ENCODE measurements at regions not wholly inside any gene's neighbourhood (a gene's known extent, or its start where the extent isn't known, plus 50 kb on each side); places are given as distances from the start of the nearest gene placed in this dataset.

DNA sequence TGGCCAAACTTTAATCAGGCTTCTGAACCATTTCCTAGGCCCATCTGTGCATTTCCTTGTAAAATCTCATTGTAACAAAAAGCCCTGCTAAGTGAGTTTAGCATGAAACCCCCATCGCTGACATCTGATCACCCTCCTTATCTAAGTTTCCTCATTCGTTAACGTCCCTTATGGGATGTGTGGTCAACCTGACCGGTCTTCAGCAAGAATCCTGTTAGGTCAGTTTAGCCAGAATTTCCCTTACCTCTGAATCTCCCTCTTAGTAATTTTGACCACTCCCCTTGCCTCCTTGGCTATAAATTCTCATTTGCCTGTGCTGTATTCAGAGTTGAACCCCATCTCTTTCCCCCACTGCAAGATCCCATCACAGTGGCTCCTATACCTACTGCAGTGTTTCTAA, 239.3 kb downstream of the RMST start:
- Mint-ChIP-seq H3K4me1 (no peaks in the 10 kb centered on the region), H3K4me3 (no peak overlapping the region), H3K9me3 (ENCODE audit: insufficient read depth) (no peaks in the 10 kb centered on the region), H3K27me3 (no peaks in the 10 kb centered on the region), H3K27ac (no peak overlapping the region)
- Histone ChIP-seq H3K9me3 (ENCODE audit: control extremely low read depth in 1 of 3, control insufficient read depth in 2 of 3, insufficient read depth in 1 of 3, low read length in 2 of 3) (peaks cover 0 to 3% (median 0%) of the 10 kb centered on the region in 3 donors), H3K4me3 (ENCODE audit: control extremely low read depth in 1 of 5, extremely low read depth in 1 of 5, insufficient read depth in 1 of 5, low read depth in 2 of 5, low read length in 4 of 5) (no peak overlapping the region), H2AFZ (ENCODE audit: insufficient read depth, low read depth, low read length, poor library complexity, severe bottlenecking) (no peak overlapping the region), H3K9ac (ENCODE audit: low read length) (no peak overlapping the region), H3K4me1 (ENCODE audit: control insufficient read depth in 2 of 2, insufficient read depth in 2 of 2, low read length in 2 of 2) (no peaks in the 10 kb centered on the region), H3K36me3 (replicated peaks in 1 of 2; ENCODE audit: control extremely low read depth in 1 of 2, control insufficient read depth in 1 of 2, extremely low read depth in 1 of 2, insufficient read depth in 2 of 2, low read length in 1 of 2) (no peaks in the 10 kb centered on the region), H3K79me2 (ENCODE audit: control insufficient read depth, insufficient read depth, low read length) (no peaks in the 10 kb centered on the region), H3K4me2 (replicated peaks; ENCODE audit: low read depth, low read length, poor library complexity, severe bottlenecking) (no peak overlapping the region), H3K27me3 (replicated peaks in 1 of 4; ENCODE audit: control extremely low read depth in 1 of 4, control insufficient read depth in 3 of 4, insufficient read depth in 4 of 4, low read length in 3 of 4) (no peaks in the 10 kb centered on the region), H3K27ac (ENCODE audit: low read length in 2 of 2) (no peak overlapping the region), H4K20me1 (ENCODE audit: control insufficient read depth, insufficient read depth, low read length, poor library complexity, severe bottlenecking) (no peaks in the 10 kb centered on the region)
- DNase-seq (no peak), ATAC-seq (ENCODE audit: low read depth) (no peak)
- intact Hi-C loops (cut with micrococcal nuclease) = no loop called here
- ChIA-PET POLR2A (no interaction called here), CTCF (no interaction called here)
- TF ChIP-seq EZH2 (IDR thresholded peaks at IDR 0.05; ENCODE audit: borderline replicate concordance, insufficient read depth, low read depth, low read length, poor library complexity, severe bottlenecking) = no peak
- WGBS (ENCODE audit: insufficient coverage) = 66% methylated on average over 4 of the region's 4 CpGs

DNA sequence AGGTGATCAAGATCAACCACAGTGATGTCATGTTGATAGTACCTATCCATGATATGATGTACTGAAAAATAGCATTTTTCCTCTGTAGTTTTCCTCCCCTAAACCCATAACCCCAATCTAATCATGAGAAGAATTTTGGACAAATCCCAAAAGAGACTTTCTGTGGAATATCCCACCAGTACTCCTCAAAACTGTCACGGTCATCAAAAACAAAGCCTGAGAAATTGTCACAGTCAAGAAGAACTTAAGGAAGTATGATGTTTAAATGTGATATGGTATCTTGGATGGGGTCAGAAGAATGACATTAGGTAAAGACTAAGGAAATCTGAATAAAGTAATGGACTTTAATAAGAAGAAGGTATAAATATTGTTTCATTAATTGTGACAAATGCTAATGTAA, 248.8 kb downstream of the RMST start:
- TF ChIP-seq EZH2 (IDR thresholded peaks at IDR 0.05; ENCODE audit: borderline replicate concordance, insufficient read depth, low read depth, low read length, poor library complexity, severe bottlenecking) = no peak
- TF ChIP-seq CTCF (IDR thresholded peaks at IDR 0.05) = no peak
- Histone ChIP-seq H3K4me1 (ENCODE audit: control insufficient read depth in 2 of 2, insufficient read depth in 2 of 2, low read length in 2 of 2) (no peaks in the 10 kb centered on the region), H3K9me3 (ENCODE audit: control extremely low read depth in 1 of 3, control insufficient read depth in 2 of 3, insufficient read depth in 1 of 3, low read length in 2 of 3) (no peaks in the 10 kb centered on the region), H3K27ac (ENCODE audit: low read length in 2 of 2) (no peak overlapping the region), H3K79me2 (ENCODE audit: control insufficient read depth, insufficient read depth, low read length) (no peaks in the 10 kb centered on the region), H3K27me3 (replicated peaks in 1 of 4; ENCODE audit: control extremely low read depth in 1 of 4, control insufficient read depth in 3 of 4, insufficient read depth in 4 of 4, low read length in 3 of 4) (no peaks in the 10 kb centered on the region), H3K4me3 (ENCODE audit: control extremely low read depth in 1 of 5, extremely low read depth in 1 of 5, insufficient read depth in 1 of 5, low read depth in 2 of 5, low read length in 4 of 5) (no peak overlapping the region), H2AFZ (ENCODE audit: insufficient read depth, low read depth, low read length, poor library complexity, severe bottlenecking) (no peak overlapping the region), H3K4me2 (replicated peaks; ENCODE audit: low read depth, low read length, poor library complexity, severe bottlenecking) (no peak overlapping the region), H4K20me1 (ENCODE audit: control insufficient read depth, insufficient read depth, low read length, poor library complexity, severe bottlenecking) (no peaks in the 10 kb centered on the region), H3K9ac (ENCODE audit: low read length) (no peak overlapping the region), H3K36me3 (replicated peaks in 1 of 2; ENCODE audit: control extremely low read depth in 1 of 2, control insufficient read depth in 1 of 2, extremely low read depth in 1 of 2, insufficient read depth in 2 of 2, low read length in 1 of 2) (no peaks in the 10 kb centered on the region)
- WGBS (ENCODE audit: insufficient coverage) = no CpG with 5 or more reads among the region's 1 CpG
- H3K4me1 Mint-ChIP-seq = no peaks in the 10 kb centered on the region
- no peak for ATAC-seq (ENCODE audit: low read depth)
- intact Hi-C loops (cut with micrococcal nuclease) = no loop called here
- no peaks in the 10 kb centered on the region for H3K9me3 Mint-ChIP-seq (ENCODE audit: insufficient read depth)
- ChIA-PET POLR2A (no interaction called here), CTCF (no interaction called here)
- no peaks in the 10 kb centered on the region for H3K27me3 Mint-ChIP-seq
- no peak overlapping the region for H3K27ac Mint-ChIP-seq
- H3K4me3 Mint-ChIP-seq = no peak overlapping the region
- DNase-seq = no peak
